ENCODE measurements at regions not wholly inside any gene's neighbourhood (a gene's known extent, or its start where the extent isn't known, plus 50 kb on each side); places are given as distances from the start of the nearest gene placed in this dataset.

- TF ChIP-seq CTCF (IDR thresholded peaks at IDR 0.05) (no peak), POLR2A (IDR thresholded peaks at IDR 0.05) (no peak)
Measured at GRCh38 chr11:130670200-130670599, 221.8 kb downstream of the ADAMTS15 start.
